ENCODE measurements at regions not wholly inside any gene's neighbourhood (a gene's known extent, or its start where the extent isn't known, plus 50 kb on each side); places are given as distances from the start of the nearest gene placed in this dataset.

GRCh38 chr7:106591146-106591545 is 69.8 kb downstream of the CCDC71L start:
- TF ChIP-seq CTCF (IDR thresholded peaks at IDR 0.05) (no peak), POLR2A (IDR thresholded peaks at IDR 0.05) (no peak)
